Sciatic nerve (tissue), 2 donors: ENCODE measurements at regions not wholly inside any gene's neighbourhood (a gene's known extent, or its start where the extent isn't known, plus 50 kb on each side); places are given as distances from the start of the nearest gene placed in this dataset.

ENCODE experiments used
- ATAC-seq: fragments of 200-7000 bp; cut with Tn5 transposase; one replicate; pipeline ENCODE4 v1.9.1; 2020; ENCODE audit warnings: mild to moderate bottlenecking, moderate library complexity
- DNase-seq: peaks from one replicate; pipeline ENCODE4 v3.0.0-alpha.2; 2020; ENCODE audit warnings: low spot score
- intact Hi-C: fragments of 100-400 bp; cut with DNase I; formaldehyde crosslinking; loops from one replicate; pipeline ENCODE4 v1.14.2; 2022
- donor health status: DM: no; HTN: no; CAD: no.
- donor health status: DM: no; HTN: no; CAD: no.

DNA sequence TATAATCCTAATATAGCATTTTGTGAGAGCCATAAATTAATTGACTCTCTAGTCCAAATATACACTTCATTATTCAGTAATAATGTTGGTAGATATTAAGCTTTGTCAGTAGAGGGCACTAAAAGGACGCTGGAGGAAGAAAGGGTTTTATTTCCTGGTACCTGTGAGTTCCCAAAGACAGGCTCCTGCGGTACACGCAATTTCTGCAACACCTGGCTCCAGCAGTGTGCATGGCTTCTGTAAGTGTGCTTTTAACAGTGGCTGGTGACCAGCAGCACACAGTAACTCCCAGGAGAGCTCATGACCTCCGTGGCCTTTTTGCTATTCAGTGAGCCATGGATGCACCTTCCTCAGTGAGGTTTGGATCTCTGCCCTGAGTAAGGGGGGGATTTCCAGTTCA is 338.3 kb upstream of the ZNF385D start:
- intact Hi-C loops, result no loop called here
- DNase-seq, result no peak
- ATAC-seq, result no peak

DNA sequence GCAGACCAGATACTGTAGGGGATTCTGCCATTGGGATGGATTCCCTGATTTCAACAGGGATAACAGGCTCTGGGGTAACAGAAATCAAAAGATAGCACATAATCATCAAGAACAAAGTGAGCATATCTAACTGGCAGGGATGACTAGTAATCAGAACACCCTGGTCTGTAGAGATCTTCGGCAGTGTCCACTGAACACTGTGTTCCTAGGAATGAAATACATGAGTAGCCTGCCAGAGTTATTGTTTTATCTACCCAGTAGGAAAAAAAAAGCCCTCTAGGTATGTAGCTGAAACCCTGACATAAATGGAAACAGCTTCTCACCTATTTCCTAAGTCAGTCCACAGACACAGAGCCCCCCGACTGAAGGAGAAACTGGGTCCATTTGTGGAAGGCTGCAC is 340.3 kb upstream of the ZNF385D start:
- ATAC-seq (no peak), DNase-seq (no peak)
- intact Hi-C loops, result no loop called here

DNA sequence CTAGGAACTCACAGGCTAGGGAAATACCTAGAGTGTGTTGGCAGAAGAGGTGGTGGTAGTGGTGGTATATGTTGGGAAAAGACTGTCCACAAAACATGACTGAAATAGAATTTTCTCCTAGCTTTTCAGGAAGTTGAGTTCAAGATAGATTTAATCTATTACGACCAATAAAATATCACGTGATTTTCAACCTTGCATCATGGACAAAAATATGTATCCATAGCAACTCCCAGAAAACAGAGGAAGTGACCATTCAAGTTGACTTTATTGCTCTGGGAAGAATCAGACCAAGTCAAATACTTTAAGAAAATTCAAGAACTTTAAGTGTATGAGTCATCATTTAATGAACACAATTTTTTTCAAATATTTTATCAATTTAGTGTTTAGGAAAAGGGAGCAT is 347.0 kb upstream of the ZNF385D start:
- ATAC-seq, result no peak
- no peak for DNase-seq
- intact Hi-C loops, result no loop called here

DNA sequence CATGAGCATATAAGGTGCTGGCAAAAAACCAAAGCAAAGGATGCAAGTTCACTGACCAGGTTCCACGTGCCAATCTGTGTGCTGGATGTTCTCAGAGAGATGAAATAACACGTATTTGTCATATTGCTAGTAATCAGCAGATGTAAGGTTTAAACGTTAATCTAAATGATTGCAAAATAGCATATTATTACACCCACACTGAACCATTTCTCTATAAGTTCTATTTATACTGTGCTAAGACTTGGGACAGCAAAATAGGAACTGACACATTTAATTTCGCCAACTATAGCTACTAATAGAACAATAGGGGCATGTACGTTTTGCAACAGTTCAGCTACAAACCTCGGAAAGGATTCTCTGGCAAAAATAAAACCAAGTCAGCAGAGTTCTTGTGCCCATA is 350.3 kb upstream of the ZNF385D start:
- ATAC-seq, result no peak
- intact Hi-C loops, result no loop called here
- no peak for DNase-seq

DNA sequence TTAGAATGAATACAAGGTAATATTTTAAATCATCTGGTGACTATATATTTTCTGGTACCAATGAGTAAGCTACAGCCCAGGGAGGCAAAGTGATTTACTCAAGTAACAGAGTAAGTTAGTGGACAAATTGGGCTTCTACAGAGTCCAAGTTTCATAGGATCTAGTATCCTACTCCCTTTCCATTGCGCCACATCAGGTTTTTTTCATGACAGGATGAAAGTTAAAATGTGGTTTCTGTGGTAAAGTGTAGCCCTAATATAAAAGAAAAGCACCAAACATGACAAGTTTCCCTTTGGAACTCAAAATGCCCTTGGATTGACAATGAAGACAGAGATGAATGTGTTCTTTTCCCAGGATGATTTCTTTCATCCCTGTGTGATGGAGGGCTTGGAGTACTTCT is 350.8 kb upstream of the ZNF385D start:
- intact Hi-C loops, result no loop called here
- ATAC-seq, result no peak

DNA sequence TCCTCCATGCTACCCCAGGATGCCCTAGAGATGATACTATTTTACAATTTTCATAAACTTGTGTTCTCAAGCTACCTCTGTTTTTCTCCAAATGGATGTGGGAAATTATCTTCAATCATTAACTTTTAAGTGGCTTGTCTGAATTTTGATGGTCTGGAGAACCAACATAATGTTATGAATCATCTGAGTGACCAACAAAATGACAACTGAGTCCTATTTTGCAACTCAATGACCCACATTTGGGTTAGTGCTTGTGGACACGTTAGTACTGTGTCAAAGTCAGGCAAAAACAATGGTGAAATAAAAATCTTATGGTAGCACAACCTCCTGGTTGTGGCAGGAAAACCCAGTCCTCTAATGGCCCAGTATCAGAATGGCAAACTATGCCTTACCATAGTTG is 352.4 kb upstream of the ZNF385D start:
- intact Hi-C loops, result no loop called here
- ATAC-seq (no peak), DNase-seq (no peak)

More for the DNA sequence above, 350.8 kb upstream of the ZNF385D start:
- DNase-seq, result no peak

DNA sequence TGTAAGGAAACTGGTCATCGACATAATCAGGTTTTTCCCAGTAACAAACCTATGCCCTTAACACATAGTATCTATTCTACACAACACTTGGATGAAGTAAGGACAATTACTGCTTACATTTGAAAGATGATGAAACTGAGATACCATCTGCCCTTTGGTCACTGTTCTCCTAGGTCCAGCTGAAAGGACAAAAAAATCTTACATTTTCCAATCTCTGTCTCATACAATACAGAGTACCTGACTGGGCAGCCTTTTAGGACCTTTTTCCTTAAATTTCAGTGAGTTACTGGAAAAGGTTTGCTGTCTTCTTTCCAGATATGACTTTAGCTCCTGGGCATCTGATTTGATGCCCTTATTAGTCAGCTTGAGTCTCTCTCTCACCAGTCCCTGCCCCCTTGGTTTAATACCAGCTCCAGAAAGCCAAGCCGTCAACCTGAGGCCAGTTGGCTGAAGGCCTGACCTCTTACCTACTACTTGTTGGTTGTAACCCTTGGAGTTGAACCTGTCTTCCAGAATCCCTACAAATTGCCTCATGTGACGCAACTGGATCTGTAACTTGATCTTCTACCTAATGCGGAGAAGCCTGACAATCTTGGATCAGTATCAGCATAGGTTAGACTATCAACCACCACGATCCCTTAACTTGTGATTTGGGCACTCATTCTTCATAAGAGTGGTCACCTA is 355.3 kb upstream of the ZNF385D start:
- DNase-seq, result no peak
- no peak for ATAC-seq
- intact Hi-C loops, result no loop called here

DNA sequence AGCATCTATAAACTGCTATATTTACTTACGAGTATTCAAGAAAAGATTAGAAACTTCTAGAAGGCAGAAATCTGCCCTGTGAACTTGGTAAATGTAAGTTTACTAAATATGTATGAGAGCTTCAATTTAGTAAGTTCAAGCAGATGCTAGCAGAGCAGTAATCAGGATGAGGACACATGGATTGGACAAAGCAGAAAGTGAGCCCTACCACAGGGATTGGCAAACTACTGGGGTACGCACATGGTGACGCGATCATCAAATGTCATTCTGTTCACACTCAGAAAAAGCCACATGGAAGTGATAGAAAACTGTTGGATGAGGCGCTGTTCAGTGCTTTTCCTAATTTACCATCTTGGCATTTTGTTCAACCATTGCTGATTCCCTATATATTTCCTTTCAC is 360.2 kb upstream of the ZNF385D start:
- DNase-seq (no peak), ATAC-seq (no peak)
- intact Hi-C loops, result no loop called here

DNA sequence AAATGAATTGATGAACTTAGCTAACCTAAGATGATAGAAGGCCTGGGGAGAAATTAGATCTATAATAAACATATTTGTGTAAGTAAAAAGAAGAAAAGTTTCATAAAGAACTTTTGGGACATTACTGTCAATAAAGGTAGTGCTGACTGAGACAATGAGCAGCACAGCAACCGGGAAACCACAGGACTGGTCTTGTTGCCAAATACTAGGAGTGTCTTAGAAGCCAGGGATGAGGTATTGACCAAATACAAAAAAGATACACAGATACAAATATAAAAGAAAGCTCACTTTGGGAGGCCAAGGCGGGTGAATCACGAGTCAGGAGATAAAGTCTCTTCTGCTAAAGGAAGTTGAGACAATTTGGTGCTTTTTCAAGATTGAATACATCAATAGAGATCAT is 362.4 kb upstream of the ZNF385D start:
- intact Hi-C loops, result no loop called here
- DNase-seq (no peak), ATAC-seq (no peak)

DNA sequence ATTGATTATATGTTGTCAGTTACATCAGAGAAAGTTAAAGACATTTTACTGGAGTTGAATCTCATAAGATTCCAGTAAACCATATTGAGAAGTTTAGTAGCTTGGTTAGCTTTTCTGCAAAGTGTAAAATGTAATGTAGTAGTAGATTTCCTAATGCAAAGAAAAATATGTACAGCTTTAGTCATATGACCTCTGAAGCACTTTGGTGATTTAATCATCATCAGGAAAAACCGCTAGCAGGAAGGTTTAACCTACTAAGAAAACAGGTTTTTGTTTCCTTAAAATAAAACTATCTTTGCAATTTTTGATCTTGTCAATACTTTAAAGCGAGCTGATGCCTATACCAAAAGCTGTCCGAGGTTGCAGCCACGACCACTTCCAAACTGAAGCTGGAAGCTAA is 364.6 kb upstream of the ZNF385D start:
- no peak for ATAC-seq
- no peak for DNase-seq
- intact Hi-C loops, result no loop called here

DNA sequence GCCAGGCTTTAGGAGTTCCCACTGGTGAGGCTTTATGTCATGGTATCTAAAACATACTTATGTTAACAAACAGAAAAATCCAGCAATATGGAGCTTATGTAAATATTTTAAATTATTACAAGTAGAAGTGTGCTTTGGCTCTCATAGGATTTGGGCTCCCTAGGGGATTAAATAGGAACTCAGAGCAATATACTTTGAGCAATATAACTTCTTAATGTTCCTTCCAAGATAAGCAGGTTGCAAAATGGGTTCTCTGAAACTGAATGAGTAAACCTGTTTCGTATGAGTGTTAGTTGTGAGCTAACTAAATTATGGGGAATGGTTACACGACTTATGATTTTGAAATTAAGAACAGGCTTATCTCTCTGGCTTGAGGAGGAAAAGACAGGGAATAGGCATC is 366.1 kb upstream of the ZNF385D start:
- intact Hi-C loops, result no loop called here
- ATAC-seq, result no peak
- no peak for DNase-seq

DNA sequence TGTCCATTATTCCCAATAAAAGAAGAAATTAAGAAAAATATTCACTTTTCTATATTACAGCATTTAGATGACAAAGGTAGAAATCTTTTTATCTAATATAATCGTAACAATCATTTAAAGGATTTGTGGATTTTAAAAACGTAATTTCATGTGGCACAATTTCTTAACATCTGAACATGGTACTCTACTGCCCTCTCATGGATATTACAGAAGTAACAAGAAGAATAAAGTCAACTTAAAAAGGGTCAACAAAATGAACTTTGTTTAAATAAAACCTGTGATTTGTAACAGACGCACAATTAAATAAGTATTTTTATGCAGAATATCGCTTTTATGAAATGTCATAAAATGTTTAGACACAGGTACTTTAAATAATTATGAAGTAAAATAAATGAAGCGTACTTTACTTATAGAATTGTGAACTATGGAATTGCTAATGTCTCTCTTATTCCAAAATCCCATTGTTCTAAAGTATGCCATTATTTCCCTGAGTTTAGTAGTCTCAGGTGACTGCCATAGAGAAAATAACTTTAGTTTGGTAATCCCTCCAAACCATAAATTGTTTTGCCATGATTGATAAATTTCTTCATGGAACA is 366.8 kb upstream of the ZNF385D start:
- no peak for DNase-seq
- intact Hi-C loops, result no loop called here
- ATAC-seq, result no peak

DNA sequence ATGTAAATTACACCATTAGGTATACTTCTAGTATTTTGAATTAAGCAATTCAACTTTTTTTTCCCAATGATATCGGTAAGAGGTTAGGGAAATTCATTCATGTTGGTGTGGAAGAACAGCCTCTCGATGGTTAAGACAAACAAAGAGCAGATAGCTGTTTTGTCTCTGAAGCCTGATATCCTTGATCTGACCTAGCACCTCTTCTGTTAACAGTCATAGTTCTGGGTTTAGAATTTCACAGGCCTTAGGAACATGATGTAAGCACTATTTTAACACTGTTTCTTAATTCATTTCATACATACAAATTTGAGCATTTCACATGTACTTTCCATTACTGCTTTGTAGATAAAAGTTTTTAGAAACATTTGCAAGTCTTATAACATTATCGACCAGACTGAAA is 367.5 kb upstream of the ZNF385D start:
- no peak for ATAC-seq
- intact Hi-C loops, result no loop called here
- DNase-seq, result no peak

DNA sequence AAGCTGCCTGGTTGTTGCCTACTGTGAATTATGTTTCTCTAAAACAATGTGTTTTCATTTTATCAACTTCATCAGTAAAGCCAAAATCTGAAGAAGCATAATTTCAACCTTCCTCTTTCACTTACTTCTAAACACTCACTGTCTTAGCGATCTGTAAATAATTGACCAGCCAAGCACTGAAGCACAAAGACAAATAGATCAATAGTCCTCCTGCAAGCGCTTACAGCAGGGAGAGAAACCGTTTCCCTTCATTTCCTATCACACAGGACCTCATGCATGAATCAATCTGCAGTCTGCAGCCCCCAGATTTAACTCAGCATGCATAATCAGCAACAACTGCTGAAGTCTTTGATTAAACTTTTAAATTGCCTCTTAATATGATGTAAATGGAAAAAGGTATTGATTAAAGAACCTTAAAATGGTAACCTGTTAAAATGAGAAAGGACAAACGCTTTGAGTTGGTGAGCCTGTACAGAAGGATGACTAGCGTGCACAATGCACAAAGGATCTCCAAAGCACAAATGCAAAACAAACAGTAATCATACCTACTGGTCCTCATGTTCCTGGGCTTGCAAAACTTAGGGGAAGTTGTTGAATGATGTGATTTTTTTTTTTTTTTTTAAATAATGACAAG is 370.2 kb upstream of the ZNF385D start:
- intact Hi-C loops, result no loop called here
- ATAC-seq (no peak), DNase-seq (no peak)

DNA sequence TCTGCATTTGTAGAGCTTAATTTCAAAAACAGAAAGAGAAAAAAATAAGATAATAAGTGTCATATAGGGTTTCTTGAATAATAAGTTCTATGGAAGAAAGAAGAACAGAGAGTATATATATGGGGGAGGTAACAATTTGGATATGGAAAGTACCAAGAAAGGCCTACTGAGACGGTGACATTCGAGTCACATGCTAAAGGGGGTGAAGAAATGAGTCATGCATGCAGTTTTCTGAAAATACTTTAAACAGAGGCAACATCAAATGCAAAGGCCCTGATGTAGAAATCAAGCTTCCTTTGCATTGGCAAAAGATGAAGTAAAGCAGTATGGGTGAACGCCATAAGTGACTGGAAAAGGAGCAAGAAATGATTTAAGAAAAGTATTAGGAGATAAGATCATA is 371.6 kb upstream of the ZNF385D start:
- intact Hi-C loops, result no loop called here
- DNase-seq (no peak), ATAC-seq (no peak)

DNA sequence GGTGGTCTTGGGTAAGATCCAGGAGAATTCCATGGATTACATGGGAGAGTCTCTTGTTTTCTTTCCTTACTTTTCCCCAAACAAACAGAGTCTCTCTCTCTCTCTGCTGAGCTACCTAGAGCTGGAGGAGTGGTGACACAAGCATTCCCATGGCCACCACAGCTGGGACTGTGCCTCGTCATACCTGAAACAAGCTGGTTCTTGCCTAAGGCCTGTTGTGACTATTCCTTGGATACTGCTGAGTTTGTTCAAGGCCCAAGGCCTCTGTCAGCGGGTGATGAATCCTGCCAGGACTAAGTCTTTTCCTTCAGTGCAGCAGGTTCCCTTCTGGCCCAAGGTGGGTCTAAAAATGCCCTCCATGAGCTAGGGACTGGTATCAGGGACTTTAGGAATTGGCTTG is 378.1 kb upstream of the ZNF385D start:
- ATAC-seq (no peak), DNase-seq (no peak)
- intact Hi-C loops, result no loop called here

DNA sequence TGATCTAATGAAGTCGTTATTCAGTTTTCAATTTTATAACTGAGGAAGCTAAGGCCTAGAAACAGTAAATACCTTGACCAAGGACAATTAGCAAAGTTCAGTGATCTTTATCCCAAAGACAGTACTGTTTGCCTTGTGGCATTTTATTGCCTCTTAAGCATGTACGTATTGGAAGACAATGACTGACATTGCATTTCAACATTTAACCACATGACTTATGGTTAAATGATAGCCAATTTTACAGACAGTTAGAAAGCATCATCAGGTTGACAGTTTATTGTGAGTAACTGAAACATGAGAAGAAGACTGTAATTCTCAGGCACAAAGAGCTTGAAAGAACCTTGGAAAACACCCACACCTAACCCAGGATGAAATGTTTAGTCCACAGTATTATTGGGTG is 390.8 kb upstream of the ZNF385D start:
- DNase-seq, result no peak
- ATAC-seq, result no peak

DNA sequence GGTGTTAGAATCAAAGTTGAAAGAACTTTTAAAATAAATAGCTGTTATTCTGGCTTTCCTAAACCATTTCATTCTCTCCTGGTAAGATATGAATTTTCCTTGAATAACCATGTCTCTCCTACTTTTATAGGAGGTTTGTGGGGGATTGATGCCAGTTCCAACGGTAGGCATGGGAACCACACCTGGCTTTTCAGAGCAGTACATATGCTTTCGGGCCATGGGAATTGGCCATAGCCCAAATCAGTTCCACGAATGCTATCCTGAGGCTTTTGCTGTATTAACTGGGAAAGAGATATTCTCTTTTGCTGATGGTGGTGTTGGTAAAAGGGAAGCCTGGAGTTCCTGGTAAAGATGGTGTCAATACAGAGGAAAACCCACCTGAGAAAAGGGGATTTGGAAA is 396.2 kb upstream of the ZNF385D start:
- no peak for ATAC-seq
- intact Hi-C loops, result no loop called here
- no peak for DNase-seq

More for the DNA sequence above, 390.8 kb upstream of the ZNF385D start:
- intact Hi-C loops, result no loop called here

DNA sequence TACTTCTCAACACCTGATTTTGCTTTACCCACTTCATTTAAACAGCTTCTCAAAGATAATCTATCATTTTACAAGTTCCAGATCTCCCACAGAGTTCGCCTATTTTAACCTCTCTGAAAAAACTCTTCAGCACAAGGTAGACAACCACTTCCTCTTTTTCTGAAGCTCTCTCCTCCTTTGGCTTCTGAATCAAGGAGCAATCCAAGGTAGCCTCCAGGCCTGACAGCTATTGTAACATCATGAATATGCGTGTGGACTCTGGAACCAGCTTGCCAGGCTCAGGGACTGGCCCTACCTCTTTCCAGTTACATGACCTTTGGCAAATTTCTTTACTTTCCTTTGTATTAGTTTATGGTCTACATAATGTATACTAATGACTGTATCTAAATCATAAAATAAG is 405.9 kb upstream of the ZNF385D start:
- DNase-seq (no peak), ATAC-seq (no peak)
- intact Hi-C loops, result no loop called here

DNA sequence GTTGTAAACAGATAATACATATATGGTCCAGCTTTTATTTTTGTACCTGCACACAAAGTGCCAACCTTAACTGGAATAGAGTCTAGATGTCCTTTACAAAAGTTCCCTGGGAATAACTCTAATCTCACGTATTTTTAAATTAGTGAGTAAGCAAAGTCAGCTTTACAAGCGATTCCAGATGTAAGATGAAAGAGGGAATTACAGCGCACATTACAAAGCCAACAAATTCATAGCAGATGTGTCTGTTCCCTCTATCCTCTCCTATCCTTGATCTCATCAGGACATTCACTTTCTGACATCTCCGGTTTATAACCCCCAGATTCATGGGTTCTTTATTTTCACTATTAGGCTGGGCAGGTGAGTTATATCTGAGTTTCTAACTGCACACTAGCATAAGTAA is 406.8 kb upstream of the ZNF385D start:
- DNase-seq, result no peak
- ATAC-seq, result no peak
- intact Hi-C loops, result no loop called here
